Liver (tissue), 8 donors: ENCODE measurements at regions not wholly inside any gene's neighbourhood (a gene's known extent, or its start where the extent isn't known, plus 50 kb on each side); places are given as distances from the start of the nearest gene placed in this dataset.

Experiments used
- DNase-seq: peaks from one replicate; pipeline ENCODE4 v3.0.0-alpha.2; 2017; ENCODE audit warnings: low spot score
- H3K27ac ChIP-seq, 2 donors: one replicate each; pipeline ENCODE4 v1.7.0; 2013; ENCODE audit warnings: inconsistent platforms in 2 of 2, low read length in 2 of 2, control low read depth in 1 of 2, low read depth in 1 of 2, mild to moderate bottlenecking in 1 of 2
- H3K27me3 ChIP-seq, 4 donors: one replicate each; pipeline versions ENCODE4 v1.6.1 to v1.7.0; 2013; ENCODE audit warnings: low read length in 3 of 4, inconsistent platforms in 1 of 4, mild to moderate bottlenecking in 1 of 4, moderate library complexity in 1 of 4; ENCODE audit not compliant: control insufficient read depth in 4 of 4, insufficient read depth in 4 of 4
- H3K36me3 ChIP-seq, 4 donors: one replicate each; pipeline versions ENCODE4 v1.6.1 to v1.7.0; 2013; ENCODE audit warnings: low read length in 3 of 4, mild to moderate bottlenecking in 3 of 4, low read depth in 1 of 4, moderate library complexity in 1 of 4; ENCODE audit not compliant: control insufficient read depth in 4 of 4, insufficient read depth in 3 of 4
- H3K4me1 ChIP-seq, 4 donors: one replicate each; pipeline versions ENCODE4 v1.6.1 to v1.7.0; 2013; ENCODE audit warnings: low read length in 3 of 4, mild to moderate bottlenecking in 3 of 4, moderate library complexity in 1 of 4; ENCODE audit not compliant: control insufficient read depth in 4 of 4, insufficient read depth in 4 of 4
- H3K4me3 ChIP-seq, 3 donors: one replicate each; pipeline versions ENCODE4 v1.6.1 to v1.7.0; 2013; ENCODE audit warnings: low read length in 3 of 3, control low read depth in 1 of 3, low read depth in 1 of 3, mild to moderate bottlenecking in 1 of 3
- H3K9ac ChIP-seq, 2 donors: one replicate each; pipeline ENCODE4 v1.7.0; 2013; ENCODE audit warnings: low read length in 2 of 2, mild to moderate bottlenecking in 2 of 2, moderate library complexity in 2 of 2, control low read depth in 1 of 2, low read depth in 1 of 2
- H3K9me3 ChIP-seq, 4 donors: one replicate each; pipeline versions ENCODE4 v1.6.1 to v1.7.0; 2013; ENCODE audit warnings: low read length in 3 of 4; ENCODE audit not compliant: control insufficient read depth in 4 of 4
- ATF3 ChIP-seq: IDR thresholded peaks from 2 replicates; pipeline ENCODE4 v1.6.1; 2016; ENCODE audit warnings: antibody characterized with exemption
- CTCF ChIP-seq: fragments of 150-350 bp; IDR thresholded peaks from 2 replicates; pipeline ENCODE4 v1.5.1; 2017; ENCODE audit warnings: improper control_type of control experiment, low read depth, low read length; ENCODE audit not compliant: missing input control
- EGR1 ChIP-seq, 2 donors: IDR thresholded peaks; 2 replicates each; pipeline ENCODE4 v1.6.1; 2016 to 2018; ENCODE audit warnings: antibody characterized with exemption in 2 of 2, low read depth in 2 of 2
- FOXA1 ChIP-seq: IDR thresholded peaks from 2 replicates; pipeline ENCODE4 v1.6.1; 2016; ENCODE audit warnings: antibody characterized with exemption
- FOXA2 ChIP-seq: IDR thresholded peaks from 2 replicates; pipeline ENCODE4 v1.6.1; 2016; ENCODE audit warnings: antibody characterized with exemption
- GABPA ChIP-seq, 2 donors: IDR thresholded peaks in 1 of 2; conservative IDR thresholded peaks in 1 of 2; 2 replicates each; pipeline ENCODE4 v1.6.1; 2016; ENCODE audit warnings: antibody characterized with exemption in 2 of 2, mild to moderate bottlenecking in 1 of 2, moderate library complexity in 1 of 2
- HNF4A ChIP-seq, 2 donors: conservative IDR thresholded peaks; 2 replicates each; pipeline ENCODE4 v1.6.1; 2016; ENCODE audit warnings: antibody characterized with exemption in 2 of 2, mild to moderate bottlenecking in 2 of 2
- HNF4G ChIP-seq: IDR thresholded peaks from 2 replicates; pipeline ENCODE4 v1.6.1; 2016; ENCODE audit warnings: antibody characterized with exemption
- JUND ChIP-seq, 2 donors: IDR thresholded peaks; 2 replicates each; pipeline ENCODE4 v1.6.1; 2016; ENCODE audit warnings: antibody characterized with exemption in 2 of 2
- NR2F2 ChIP-seq: IDR thresholded peaks from 2 replicates; pipeline ENCODE4 v1.6.1; 2016; ENCODE audit warnings: antibody characterized with exemption
- RAD21 ChIP-seq, 2 donors: IDR thresholded peaks; 2 replicates each; pipeline ENCODE4 v1.6.1; 2016; ENCODE audit warnings: antibody characterized with exemption in 2 of 2, mild to moderate bottlenecking in 2 of 2
- RXRA ChIP-seq, 2 donors: IDR thresholded peaks; 2 replicates each; pipeline ENCODE4 v1.6.1; 2017 to 2018; ENCODE audit warnings: antibody characterized with exemption in 2 of 2, mild to moderate bottlenecking in 1 of 2
- SP1 ChIP-seq: IDR thresholded peaks from 2 replicates; pipeline ENCODE4 v1.6.1; 2018; ENCODE audit warnings: antibody characterized with exemption, mild to moderate bottlenecking
- TAF1 ChIP-seq: conservative IDR thresholded peaks from 2 replicates; pipeline ENCODE4 v1.6.1; 2016; ENCODE audit warnings: antibody characterized with exemption, mild to moderate bottlenecking
- YY1 ChIP-seq: IDR thresholded peaks from 2 replicates; pipeline ENCODE4 v1.6.1; 2016; ENCODE audit warnings: antibody characterized with exemption, mild to moderate bottlenecking
- WGBS: extraction: QIAGEN DNeasy Blood & Tissue Kit; methylation state at CpG from one replicate; pipeline ENCODE4 v1.1.7; 2013; 5-methylcytosine and 5-hydroxymethylcytosine counted together
- TF ChIP-seq, protein P1 (sequence below): IDR thresholded peaks from 2 replicates; pipeline ENCODE4 v1.6.1; 2016; ENCODE audit warnings: antibody characterized with exemption
- TF ChIP-seq, protein P2 (sequence below): IDR thresholded peaks from 2 replicates; pipeline ENCODE4 v1.6.1; 2016; ENCODE audit warnings: antibody characterized with exemption, mild to moderate bottlenecking
- TF ChIP-seq, protein P3 (sequence below): IDR thresholded peaks from 2 replicates; pipeline ENCODE4 v1.6.1; 2016; ENCODE audit warnings: antibody characterized with exemption
- donor health status: healthy.
- donor health status: healthy.
- donor health status: healthy.
- donor health status: healthy.
- donor health status: healthy.

DNA sequence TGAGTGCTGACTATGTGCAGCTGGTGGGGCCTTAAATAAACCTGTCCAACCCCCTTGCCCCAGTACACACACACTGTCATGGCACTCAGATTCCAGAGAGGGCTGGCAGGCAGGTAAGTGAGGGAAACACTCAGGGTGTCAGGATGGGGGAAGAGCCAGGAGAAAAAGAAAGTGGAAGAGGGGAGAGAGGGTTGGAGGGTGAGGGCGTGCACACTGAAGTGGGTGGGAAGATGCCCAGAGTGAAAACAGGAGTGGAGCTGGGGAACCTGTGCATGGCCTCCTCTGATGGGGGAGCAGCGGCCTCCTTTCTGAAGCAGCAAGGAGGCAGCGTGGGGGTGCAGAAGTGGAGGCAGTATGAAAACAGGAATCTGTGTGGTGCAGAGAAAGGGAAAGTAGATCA lies 160.6 kb upstream of the JUN start:
- Histone ChIP-seq H3K9ac (no peak overlapping the region), H3K27ac (no peak overlapping the region), H3K27me3 (no peaks in the 10 kb centered on the region), H3K4me3 (no peak overlapping the region), H3K4me1 (peaks cover 0 to 3% (median 0%) of the 10 kb centered on the region in 4 donors), H3K36me3 (no peaks in the 10 kb centered on the region), H3K9me3 (no peaks in the 10 kb centered on the region)
- WGBS = 96% methylated on average over 3 of the region's 3 CpGs
- no peak for DNase-seq
- TF ChIP-seq JUND (IDR thresholded peaks at IDR 0.05) (no peak), FOXA2 (no peak), YY1 (no peak)
- TF ChIP-seq, protein P1, sequence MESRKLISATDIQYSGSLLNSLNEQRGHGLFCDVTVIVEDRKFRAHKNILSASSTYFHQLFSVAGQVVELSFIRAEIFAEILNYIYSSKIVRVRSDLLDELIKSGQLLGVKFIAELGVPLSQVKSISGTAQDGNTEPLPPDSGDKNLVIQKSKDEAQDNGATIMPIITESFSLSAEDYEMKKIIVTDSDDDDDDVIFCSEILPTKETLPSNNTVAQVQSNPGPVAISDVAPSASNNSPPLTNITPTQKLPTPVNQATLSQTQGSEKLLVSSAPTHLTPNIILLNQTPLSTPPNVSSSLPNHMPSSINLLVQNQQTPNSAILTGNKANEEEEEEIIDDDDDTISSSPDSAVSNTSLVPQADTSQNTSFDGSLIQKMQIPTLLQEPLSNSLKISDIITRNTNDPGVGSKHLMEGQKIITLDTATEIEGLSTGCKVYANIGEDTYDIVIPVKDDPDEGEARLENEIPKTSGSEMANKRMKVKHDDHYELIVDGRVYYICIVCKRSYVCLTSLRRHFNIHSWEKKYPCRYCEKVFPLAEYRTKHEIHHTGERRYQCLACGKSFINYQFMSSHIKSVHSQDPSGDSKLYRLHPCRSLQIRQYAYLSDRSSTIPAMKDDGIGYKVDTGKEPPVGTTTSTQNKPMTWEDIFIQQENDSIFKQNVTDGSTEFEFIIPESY = no peak

- Histone ChIP-seq H3K36me3 (no peaks in the 10 kb centered on the region), H3K27me3 (no peaks in the 10 kb centered on the region), H3K27ac (no peak overlapping the region), H3K4me1 (peaks cover 0 to 2% (median 0%) of the 10 kb centered on the region in 4 donors), H3K4me3 (no peak overlapping the region), H3K9me3 (no peaks in the 10 kb centered on the region), H3K9ac (no peak overlapping the region)
- DNase-seq = no peak
- WGBS = 95% methylated on average over 4 of the region's 4 CpGs
- TF ChIP-seq HNF4G (no peak), EGR1 (IDR thresholded peaks at IDR 0.05; ENCODE audit: low read depth in 2 of 2) (no peak), RAD21 (IDR thresholded peaks at IDR 0.05) (no peak), GABPA (IDR thresholded peaks at IDR 0.05 in 1 of 2, conservative IDR thresholded peaks at IDR 0.05 in 1 of 2) (no peak), FOXA2 (no peak), FOXA1 (no peak), JUND (IDR thresholded peaks at IDR 0.05) (no peak), HNF4A (conservative IDR thresholded peaks at IDR 0.05) (no peak), ATF3 (no peak), SP1 (no peak), NR2F2 (no peak), YY1 (no peak), RXRA (IDR thresholded peaks at IDR 0.05) (no peak), CTCF (no peak), TAF1 (no peak)
- TF ChIP-seq, protein P1 = no peak
- TF ChIP-seq, protein P2, sequence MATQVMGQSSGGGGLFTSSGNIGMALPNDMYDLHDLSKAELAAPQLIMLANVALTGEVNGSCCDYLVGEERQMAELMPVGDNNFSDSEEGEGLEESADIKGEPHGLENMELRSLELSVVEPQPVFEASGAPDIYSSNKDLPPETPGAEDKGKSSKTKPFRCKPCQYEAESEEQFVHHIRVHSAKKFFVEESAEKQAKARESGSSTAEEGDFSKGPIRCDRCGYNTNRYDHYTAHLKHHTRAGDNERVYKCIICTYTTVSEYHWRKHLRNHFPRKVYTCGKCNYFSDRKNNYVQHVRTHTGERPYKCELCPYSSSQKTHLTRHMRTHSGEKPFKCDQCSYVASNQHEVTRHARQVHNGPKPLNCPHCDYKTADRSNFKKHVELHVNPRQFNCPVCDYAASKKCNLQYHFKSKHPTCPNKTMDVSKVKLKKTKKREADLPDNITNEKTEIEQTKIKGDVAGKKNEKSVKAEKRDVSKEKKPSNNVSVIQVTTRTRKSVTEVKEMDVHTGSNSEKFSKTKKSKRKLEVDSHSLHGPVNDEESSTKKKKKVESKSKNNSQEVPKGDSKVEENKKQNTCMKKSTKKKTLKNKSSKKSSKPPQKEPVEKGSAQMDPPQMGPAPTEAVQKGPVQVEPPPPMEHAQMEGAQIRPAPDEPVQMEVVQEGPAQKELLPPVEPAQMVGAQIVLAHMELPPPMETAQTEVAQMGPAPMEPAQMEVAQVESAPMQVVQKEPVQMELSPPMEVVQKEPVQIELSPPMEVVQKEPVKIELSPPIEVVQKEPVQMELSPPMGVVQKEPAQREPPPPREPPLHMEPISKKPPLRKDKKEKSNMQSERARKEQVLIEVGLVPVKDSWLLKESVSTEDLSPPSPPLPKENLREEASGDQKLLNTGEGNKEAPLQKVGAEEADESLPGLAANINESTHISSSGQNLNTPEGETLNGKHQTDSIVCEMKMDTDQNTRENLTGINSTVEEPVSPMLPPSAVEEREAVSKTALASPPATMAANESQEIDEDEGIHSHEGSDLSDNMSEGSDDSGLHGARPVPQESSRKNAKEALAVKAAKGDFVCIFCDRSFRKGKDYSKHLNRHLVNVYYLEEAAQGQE = no peak
- TF ChIP-seq, protein P3, sequence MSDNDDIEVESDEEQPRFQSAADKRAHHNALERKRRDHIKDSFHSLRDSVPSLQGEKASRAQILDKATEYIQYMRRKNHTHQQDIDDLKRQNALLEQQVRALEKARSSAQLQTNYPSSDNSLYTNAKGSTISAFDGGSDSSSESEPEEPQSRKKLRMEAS = no peak
Measured at GRCh38 chr1:58946390-58946789, 162.5 kb upstream of the JUN start.
